ENCODE measurements at regions not wholly inside any gene's neighbourhood (a gene's known extent, or its start where the extent isn't known, plus 50 kb on each side); places are given as distances from the start of the nearest gene placed in this dataset.

DNA sequence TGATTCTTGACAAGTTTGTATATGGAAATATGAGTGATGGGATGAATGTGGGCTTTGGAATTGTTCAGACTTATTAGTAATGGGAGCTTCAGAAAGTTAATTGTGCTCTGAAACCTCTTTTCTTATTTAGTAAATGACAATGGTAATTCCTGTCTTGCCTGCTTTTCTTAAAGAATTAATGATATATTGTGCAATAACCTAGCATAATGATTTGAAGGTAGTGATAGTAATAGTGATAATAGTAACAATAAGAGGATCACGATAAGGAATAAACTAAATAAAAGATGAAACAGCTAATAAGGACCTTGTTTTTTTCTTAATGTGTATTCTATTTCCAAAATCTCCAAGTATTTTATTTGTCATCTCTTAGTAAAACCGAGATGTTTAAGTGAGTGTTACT is 245.0 kb upstream of the CPHXL start:
- Mint-ChIP-seq H3K27ac (no peak overlapping the region), H3K4me3 (no peak overlapping the region), H3K36me3 (no peaks in the 10 kb centered on the region), H3K9me3 (no peaks in the 10 kb centered on the region), H3K27me3 (ENCODE audit: low read depth) (peaks cover 9% of the 10 kb centered on the region), H3K4me1 (no peaks in the 10 kb centered on the region)
- DNase-seq (ENCODE audit: low spot score in 2 of 2, unreplicated experiment in 2 of 2), result no peak
- TF ChIP-seq, protein P1, sequence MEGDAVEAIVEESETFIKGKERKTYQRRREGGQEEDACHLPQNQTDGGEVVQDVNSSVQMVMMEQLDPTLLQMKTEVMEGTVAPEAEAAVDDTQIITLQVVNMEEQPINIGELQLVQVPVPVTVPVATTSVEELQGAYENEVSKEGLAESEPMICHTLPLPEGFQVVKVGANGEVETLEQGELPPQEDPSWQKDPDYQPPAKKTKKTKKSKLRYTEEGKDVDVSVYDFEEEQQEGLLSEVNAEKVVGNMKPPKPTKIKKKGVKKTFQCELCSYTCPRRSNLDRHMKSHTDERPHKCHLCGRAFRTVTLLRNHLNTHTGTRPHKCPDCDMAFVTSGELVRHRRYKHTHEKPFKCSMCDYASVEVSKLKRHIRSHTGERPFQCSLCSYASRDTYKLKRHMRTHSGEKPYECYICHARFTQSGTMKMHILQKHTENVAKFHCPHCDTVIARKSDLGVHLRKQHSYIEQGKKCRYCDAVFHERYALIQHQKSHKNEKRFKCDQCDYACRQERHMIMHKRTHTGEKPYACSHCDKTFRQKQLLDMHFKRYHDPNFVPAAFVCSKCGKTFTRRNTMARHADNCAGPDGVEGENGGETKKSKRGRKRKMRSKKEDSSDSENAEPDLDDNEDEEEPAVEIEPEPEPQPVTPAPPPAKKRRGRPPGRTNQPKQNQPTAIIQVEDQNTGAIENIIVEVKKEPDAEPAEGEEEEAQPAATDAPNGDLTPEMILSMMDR (IDR thresholded peaks at IDR 0.05; ENCODE audit: unreplicated experiment), result no peak

DNA sequence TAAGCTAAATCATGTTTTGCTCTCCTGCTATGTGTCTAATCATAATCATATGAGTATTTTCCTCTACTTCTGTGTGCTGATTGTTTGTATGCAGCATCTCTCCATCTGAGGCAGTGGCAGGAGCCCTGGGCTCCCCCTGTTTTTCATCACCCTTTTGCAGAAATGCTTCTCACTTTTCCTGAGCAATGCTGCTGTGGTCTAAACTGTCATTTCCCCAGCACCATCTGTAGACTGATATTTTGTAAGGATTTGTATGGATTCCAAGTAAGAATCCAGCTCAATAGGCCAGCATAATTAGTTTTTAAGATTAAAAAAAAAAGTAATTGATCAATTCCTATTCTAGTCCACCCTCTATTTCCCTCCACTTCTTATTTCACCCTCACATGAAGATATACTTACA is 257.0 kb upstream of the CPHXL start:
- Mint-ChIP-seq H3K4me1 (no peaks in the 10 kb centered on the region), H3K27me3 (ENCODE audit: low read depth) (no peaks in the 10 kb centered on the region), H3K36me3 (no peaks in the 10 kb centered on the region), H3K27ac (no peak overlapping the region), H3K9me3 (peaks cover 8% of the 10 kb centered on the region), H3K4me3 (no peak overlapping the region)
- TF ChIP-seq, protein P1 (IDR thresholded peaks at IDR 0.05; ENCODE audit: unreplicated experiment), result no peak
- no peak for DNase-seq (ENCODE audit: low spot score in 2 of 2, unreplicated experiment in 2 of 2)

- H3K4me3 Mint-ChIP-seq, result no peak overlapping the region
- no peak for DNase-seq (ENCODE audit: low spot score in 2 of 2, unreplicated experiment in 2 of 2)
- no peak overlapping the region for H3K27ac Mint-ChIP-seq
These were observed 257.6 kb upstream of the CPHXL start for GRCh38 chr16:75983741-75984381.

DNA sequence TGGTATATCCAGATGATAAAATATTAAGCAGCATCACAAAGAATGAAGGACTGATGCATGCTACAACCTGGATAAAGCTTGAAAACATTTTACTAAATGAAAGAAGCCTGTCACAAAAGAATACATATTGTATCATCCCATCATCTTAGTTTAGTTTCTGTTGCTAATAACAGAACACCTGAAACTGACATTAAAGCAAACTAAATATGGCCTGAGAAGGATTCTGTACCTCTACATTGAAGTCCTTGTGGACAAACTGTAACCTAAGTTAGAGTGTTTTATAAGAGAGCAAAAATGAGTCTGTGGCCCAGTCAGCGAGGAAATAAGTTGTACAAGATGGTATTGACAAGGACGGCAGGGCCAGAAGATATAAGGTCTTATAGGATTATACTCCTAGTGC is 261.0 kb upstream of the CPHXL start:
- no peak overlapping the region for H3K27ac Mint-ChIP-seq
- no peaks in the 10 kb centered on the region for H3K27me3 Mint-ChIP-seq (ENCODE audit: low read depth)
- H3K9me3 Mint-ChIP-seq, result peaks cover 5% of the 10 kb centered on the region
- no peak for DNase-seq (ENCODE audit: low spot score in 2 of 2, unreplicated experiment in 2 of 2)
- H3K4me1 Mint-ChIP-seq, result no peaks in the 10 kb centered on the region
- TF ChIP-seq, protein P1 (IDR thresholded peaks at IDR 0.05; ENCODE audit: unreplicated experiment), result no peak
- no peak overlapping the region for H3K4me3 Mint-ChIP-seq
- no peaks in the 10 kb centered on the region for H3K36me3 Mint-ChIP-seq

More at GRCh38 chr16:75983741-75984381, 257.6 kb upstream of the CPHXL start:
- TF ChIP-seq, protein P1 (IDR thresholded peaks at IDR 0.05; ENCODE audit: unreplicated experiment), result no peak
- H3K27me3 Mint-ChIP-seq (ENCODE audit: low read depth), result no peaks in the 10 kb centered on the region
- peaks cover 5% of the 10 kb centered on the region for H3K9me3 Mint-ChIP-seq
- H3K36me3 Mint-ChIP-seq, result no peaks in the 10 kb centered on the region
- H3K4me1 Mint-ChIP-seq, result no peaks in the 10 kb centered on the region

GRCh38 chr16:75996491-75996890 is 270.2 kb upstream of the CPHXL start:
- no peaks in the 10 kb centered on the region for H3K36me3 Mint-ChIP-seq
- no peaks in the 10 kb centered on the region for H3K4me1 Mint-ChIP-seq
- DNase-seq (ENCODE audit: low spot score in 2 of 2, unreplicated experiment in 2 of 2), result no peak
- H3K9me3 Mint-ChIP-seq, result no peaks in the 10 kb centered on the region
- no peak overlapping the region for H3K4me3 Mint-ChIP-seq
- TF ChIP-seq, protein P1 (IDR thresholded peaks at IDR 0.05; ENCODE audit: unreplicated experiment), result no peak
- H3K27me3 Mint-ChIP-seq (ENCODE audit: low read depth), result no peaks in the 10 kb centered on the region
- no peak overlapping the region for H3K27ac Mint-ChIP-seq

DNA sequence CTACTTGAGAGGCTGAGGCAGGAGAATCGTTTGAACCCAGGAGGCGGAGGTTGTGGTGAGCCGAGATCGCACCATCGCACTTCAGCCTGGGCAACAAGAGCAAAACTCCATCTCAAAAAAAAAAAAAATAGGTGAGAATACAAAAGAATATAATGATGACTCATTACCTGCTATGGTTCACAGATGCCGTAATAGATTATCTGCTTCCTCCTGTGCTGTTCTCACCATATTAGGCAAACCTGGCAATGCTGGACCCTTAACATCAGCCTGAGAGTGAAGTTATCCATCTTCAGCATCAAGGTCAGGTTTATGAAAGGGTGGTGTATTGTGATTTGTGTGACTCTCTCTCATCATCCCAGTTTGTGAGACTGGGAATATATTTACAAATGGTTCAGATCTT is 271.3 kb upstream of the CPHXL start:
- Mint-ChIP-seq H3K36me3 (no peaks in the 10 kb centered on the region), H3K4me1 (no peaks in the 10 kb centered on the region), H3K9me3 (no peaks in the 10 kb centered on the region), H3K27me3 (ENCODE audit: low read depth) (no peaks in the 10 kb centered on the region), H3K27ac (no peak overlapping the region), H3K4me3 (no peak overlapping the region)
- no peak for DNase-seq (ENCODE audit: low spot score in 2 of 2, unreplicated experiment in 2 of 2)
- TF ChIP-seq, protein P1 (IDR thresholded peaks at IDR 0.05; ENCODE audit: unreplicated experiment), result no peak

Measured in mesothelial cell of epicardium (in vitro differentiated cells).